ENCODE measurements at regions not wholly inside any gene's neighbourhood (a gene's known extent, or its start where the extent isn't known, plus 50 kb on each side); places are given as distances from the start of the nearest gene placed in this dataset.

GRCh38 chr2:185347445-185347844 is 391.2 kb upstream of the FSIP2 start:
- intact Hi-C loops (cut with DNase I): no loop called here
- Histone ChIP-seq H3K9me3 (no peaks in the 10 kb centered on the region), H3K4me1 (no peaks in the 10 kb centered on the region), H3K4me3 (no peak overlapping the region), H3K27me3 (no peaks in the 10 kb centered on the region), H3K36me3 (replicated peaks in 1 of 2; ENCODE audit: insufficient read depth in 1 of 2, low read depth in 2 of 2) (no peaks in the 10 kb centered on the region), H3K27ac (no peak overlapping the region)
- 45 to 50% methylated on average over 1 to 2 of the region's 2 CpGs for WGBS, 2 donors
- ATAC-seq: no peak
- DNase-seq: no peak
- no peak for TF ChIP-seq POLR2A (IDR thresholded peaks at IDR 0.05)
- no peak for TF ChIP-seq CTCF (IDR thresholded peaks at IDR 0.05)

- Histone ChIP-seq H3K4me3 (no peak overlapping the region), H3K27ac (no peak overlapping the region), H3K36me3 (replicated peaks in 1 of 2; ENCODE audit: insufficient read depth in 1 of 2, low read depth in 2 of 2) (no peaks in the 10 kb centered on the region), H3K27me3 (no peaks in the 10 kb centered on the region), H3K9me3 (no peaks in the 10 kb centered on the region), H3K4me1 (no peaks in the 10 kb centered on the region)
- intact Hi-C loops (cut with DNase I): no loop called here
- no peak for DNase-seq
- TF ChIP-seq POLR2A (IDR thresholded peaks at IDR 0.05) (no peak), CTCF (IDR thresholded peaks at IDR 0.05) (no peak)
- no peak for ATAC-seq
- 79 to 81% methylated on average over 3 of the region's 3 CpGs for WGBS, 2 donors
Measured at GRCh38 chr2:185360776-185361175, 377.8 kb upstream of the FSIP2 start.

GRCh38 chr2:185372188-185372587 is 366.4 kb upstream of the FSIP2 start:
- TF ChIP-seq CTCF (IDR thresholded peaks at IDR 0.05) (no peak), POLR2A (IDR thresholded peaks at IDR 0.05) (no peak)
- no peaks in the 10 kb centered on the region for H3K4me1 ChIP-seq
- intact Hi-C loops (cut with DNase I): no loop called here
- H3K27me3 ChIP-seq: no peaks in the 10 kb centered on the region
- ATAC-seq (peak; percentile 55), DNase-seq (peak in 2 of 4 donors; percentile 14)
- no peaks in the 10 kb centered on the region for H3K9me3 ChIP-seq
- H3K27ac ChIP-seq: no peak overlapping the region
- WGBS, 2 donors: 35 to 39% methylated on average over 3 of the region's 3 CpGs
- H3K36me3 ChIP-seq (replicated peaks in 1 of 2; ENCODE audit: insufficient read depth in 1 of 2, low read depth in 2 of 2): no peaks in the 10 kb centered on the region
- H3K4me3 ChIP-seq: no peak overlapping the region

GRCh38 chr2:185373229-185373628 is 365.4 kb upstream of the FSIP2 start:
- H3K4me3 ChIP-seq: no peak overlapping the region
- no peak overlapping the region for H3K27ac ChIP-seq
- 69 to 80% methylated on average over 2 of the region's 2 CpGs for WGBS, 2 donors
- ATAC-seq (no peak), DNase-seq (no peak)
- H3K27me3 ChIP-seq: no peaks in the 10 kb centered on the region
- intact Hi-C loops (cut with DNase I): no loop called here
- H3K9me3 ChIP-seq: no peaks in the 10 kb centered on the region
- H3K4me1 ChIP-seq: no peaks in the 10 kb centered on the region
- TF ChIP-seq POLR2A (IDR thresholded peaks at IDR 0.05) (no peak), CTCF (IDR thresholded peaks at IDR 0.05) (no peak)
- H3K36me3 ChIP-seq (replicated peaks in 1 of 2; ENCODE audit: insufficient read depth in 1 of 2, low read depth in 2 of 2): no peaks in the 10 kb centered on the region

GRCh38 chr2:185374878-185375277 is 363.7 kb upstream of the FSIP2 start:
- no peaks in the 10 kb centered on the region for H3K27me3 ChIP-seq
- ATAC-seq: no peak
- DNase-seq: no peak
- no peak for TF ChIP-seq POLR2A (IDR thresholded peaks at IDR 0.05)
- TF ChIP-seq CTCF (IDR thresholded peaks at IDR 0.05): no peak
- H3K4me1 ChIP-seq: no peaks in the 10 kb centered on the region
- intact Hi-C loops (cut with DNase I): no loop called here
- no peak overlapping the region for H3K4me3 ChIP-seq
- WGBS, 2 donors: 34 to 35% methylated on average over 2 of the region's 2 CpGs
- H3K27ac ChIP-seq: no peak overlapping the region
- H3K9me3 ChIP-seq: no peaks in the 10 kb centered on the region
- H3K36me3 ChIP-seq (replicated peaks in 1 of 2; ENCODE audit: insufficient read depth in 1 of 2, low read depth in 2 of 2): no peaks in the 10 kb centered on the region

All from body of pancreas (tissue), 4 donors.